GM18870 (cell line): ENCODE measurements at regions not wholly inside any gene's neighbourhood (a gene's known extent, or its start where the extent isn't known, plus 50 kb on each side); places are given as distances from the start of the nearest gene placed in this dataset.

Experiments used
- ATAC-seq: cut with Tn5 transposase; IDR thresholded peaks from one replicate; pipeline ENCODE4 v1.9.1; 2021; ENCODE audit warnings: moderate library complexity; ENCODE audit not compliant: unreplicated experiment

DNA sequence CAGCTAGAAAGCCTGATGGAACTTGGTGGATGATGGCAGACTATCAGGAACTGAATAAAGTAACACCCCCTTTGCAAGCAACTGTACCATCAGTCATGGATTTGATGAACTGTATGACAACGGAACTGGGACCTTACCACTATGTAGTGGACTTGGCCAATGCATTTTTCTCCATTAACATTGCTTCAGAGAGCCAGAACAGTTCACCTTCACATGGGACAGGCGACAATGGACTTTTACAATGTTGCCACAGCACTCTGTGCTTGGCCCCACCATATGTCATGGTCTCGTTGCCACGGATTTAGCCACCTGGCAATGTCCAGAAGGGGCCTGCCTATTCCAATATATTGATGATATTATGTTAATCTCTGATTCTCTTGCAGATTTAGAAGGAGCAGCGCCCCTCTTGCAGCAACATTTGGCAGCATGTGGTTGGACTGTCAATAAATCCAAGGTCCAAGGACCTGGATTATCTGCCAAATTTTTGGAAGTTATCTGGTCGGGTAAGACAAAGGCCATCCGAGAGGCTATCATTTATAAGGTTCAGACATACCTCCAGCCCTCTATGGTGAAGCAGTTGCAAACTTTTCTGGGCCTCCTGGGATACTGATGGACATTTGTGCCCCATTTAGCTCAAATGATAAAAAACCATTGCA is 52.2 kb upstream of the ZC3H15 start:
- ATAC-seq, result no peak
